HuH-7 (cell line): ENCODE measurements at regions not wholly inside any gene's neighbourhood (a gene's known extent, or its start where the extent isn't known, plus 50 kb on each side); places are given as distances from the start of the nearest gene placed in this dataset.

Experiments used
- DNase-seq: peaks from one replicate; pipeline ENCODE4 v3.0.0; 2011; ENCODE audit warnings: low spot score

DNA sequence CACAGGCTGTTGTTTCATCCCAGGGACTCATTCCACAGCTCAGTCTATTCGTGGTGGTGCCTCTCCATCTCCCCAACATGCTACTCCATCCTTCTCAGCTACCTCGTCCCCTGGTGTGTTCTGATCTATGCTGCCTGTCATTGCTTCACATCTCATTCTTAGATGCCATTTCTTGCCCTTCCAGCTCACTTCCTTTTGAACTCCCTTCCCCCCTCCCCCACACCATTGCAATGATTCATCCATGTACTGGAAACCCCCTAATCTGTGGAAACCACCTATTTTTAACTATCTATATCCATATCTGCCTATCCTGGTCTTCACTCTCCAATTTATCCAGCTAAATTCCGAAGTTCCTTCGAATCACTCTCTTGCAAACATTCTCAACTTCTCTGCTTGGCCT is 65.7 kb upstream of the PARD3B start:
- DNase-seq: no peak

DNA sequence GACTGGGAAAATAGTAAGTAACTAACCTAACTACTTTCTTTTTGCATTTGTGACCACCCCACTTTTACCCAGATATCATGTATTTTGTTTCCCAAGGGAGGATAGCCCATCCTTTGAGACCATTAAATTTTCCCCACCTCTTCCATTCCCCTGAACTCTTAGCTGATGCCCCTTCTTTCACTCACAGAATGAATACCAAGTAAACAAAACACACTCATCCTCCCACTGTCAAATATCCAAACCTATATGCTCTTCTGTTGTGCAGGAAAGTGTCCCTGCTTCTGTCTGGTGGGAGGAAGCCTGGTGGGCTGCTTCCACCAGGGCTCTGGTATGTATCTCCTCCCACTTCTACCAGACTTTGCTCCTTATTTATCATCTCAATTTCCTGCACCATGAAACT is 64.6 kb upstream of the PARD3B start:
- no peak for DNase-seq

DNA sequence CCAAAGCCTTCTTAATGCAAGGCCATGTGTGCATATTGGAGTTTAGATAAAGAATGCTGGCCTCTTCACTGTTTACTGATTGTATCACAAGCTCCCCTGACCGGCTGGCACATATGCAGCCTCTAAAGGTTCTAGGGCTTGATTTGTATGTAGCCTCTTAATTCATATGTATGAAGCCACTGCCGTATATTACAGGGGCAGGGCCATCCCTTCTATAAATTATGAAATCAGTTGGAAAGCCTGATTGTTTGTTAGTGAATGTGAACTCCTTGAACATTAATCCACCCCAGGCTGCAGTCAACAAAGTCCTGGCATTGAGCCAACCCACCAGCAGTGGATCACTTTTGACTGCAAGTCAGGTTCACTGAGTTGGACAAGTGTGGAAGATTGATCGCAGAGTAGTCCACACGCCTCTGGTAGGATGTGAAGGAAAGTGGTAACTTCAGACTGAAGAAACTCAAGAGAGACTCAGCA is 61.6 kb upstream of the PARD3B start:
- DNase-seq: peak; percentile 21

DNA sequence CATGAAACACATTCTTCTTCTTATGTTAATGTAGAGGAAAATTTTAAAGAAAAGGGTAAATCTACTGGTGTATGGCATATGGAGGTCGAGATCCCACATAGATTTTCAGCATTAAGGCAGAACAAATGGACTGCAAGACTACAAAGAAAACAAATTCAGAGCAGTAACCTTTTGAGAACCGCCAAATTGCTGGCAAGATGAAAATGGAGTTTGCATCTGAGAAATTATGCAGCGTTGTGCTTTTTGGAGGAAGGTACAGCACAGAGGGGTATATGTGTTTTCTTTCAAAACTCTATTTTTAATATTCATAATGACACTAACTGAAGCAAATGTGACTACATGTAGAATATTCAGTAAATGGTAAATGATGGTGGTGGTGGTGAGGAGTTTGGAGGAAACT is 59.0 kb upstream of the PARD3B start:
- DNase-seq: no peak

DNA sequence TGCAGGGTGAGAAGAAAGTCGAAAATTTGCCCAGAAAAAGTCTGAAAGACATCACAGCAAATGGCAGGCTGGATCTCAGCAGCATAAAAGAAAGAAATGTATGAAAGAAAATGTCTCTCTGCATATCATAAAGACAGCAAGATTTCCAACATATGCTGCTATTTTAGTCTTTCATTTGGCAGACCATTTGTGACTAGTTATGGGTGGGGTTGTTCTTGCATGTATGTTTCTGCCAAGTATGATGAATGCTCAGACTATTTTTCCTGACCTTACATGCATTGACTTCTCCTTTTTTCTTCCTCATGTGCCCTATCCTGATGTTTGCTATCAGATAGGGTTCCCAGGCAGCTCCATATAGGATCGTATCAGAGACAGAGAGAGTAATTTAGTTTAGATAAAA is 58.5 kb upstream of the PARD3B start:
- no peak for DNase-seq

DNA sequence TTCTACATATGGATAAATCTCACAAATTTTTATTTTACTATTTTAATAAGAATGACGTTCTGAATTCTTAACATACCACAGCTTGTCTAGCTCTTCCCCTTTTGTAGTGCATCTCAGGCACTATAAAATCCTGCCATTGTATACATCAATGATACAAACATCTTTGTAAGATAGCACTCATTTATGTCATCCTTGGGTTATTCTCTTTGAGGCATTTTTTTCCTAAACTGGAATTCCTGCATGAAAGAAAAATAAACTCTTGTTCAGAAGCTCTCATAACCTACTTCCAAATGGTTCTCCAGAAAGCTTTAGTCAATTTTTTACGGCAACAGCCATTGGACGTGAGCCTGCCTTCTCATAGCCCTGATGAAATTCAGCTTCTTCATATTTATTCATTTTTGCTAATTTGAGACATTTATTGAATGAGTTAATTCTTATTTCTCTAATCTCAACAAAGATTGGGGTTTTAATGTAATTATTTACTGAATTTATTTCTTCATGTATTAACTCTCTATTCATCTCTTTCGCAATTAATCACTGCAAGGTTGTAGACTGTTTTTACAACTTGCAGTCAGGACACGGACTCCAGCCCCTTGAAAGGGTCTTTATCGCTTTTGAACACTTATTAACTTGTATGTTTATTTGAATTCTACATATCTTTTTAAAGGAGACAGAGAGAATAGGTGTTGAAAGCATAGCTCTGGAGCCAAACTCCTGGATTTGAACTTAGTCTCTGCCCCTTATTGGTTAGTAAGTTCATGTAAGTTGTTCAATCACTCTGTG is 57.6 kb upstream of the PARD3B start:
- DNase-seq: peak; percentile 8

DNA sequence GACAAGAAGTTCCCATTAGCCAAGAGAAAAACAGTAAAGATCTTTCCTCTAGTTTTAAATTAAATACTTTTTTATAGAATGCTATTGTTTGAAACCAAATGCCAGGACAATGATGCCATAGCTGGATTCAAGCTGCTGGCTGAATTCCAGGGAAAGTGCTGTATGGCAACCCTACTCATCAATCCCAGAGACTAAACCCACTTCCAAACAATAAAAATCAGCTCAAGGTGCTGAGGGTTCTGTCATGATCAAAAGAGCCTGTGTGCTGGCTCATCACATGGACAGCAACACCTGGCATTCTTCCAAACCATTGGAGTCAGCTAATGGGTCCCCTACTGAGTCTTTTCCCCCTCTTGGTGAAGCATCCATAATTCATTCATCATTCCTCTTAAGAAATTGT is 53.7 kb upstream of the PARD3B start:
- no peak for DNase-seq

DNA sequence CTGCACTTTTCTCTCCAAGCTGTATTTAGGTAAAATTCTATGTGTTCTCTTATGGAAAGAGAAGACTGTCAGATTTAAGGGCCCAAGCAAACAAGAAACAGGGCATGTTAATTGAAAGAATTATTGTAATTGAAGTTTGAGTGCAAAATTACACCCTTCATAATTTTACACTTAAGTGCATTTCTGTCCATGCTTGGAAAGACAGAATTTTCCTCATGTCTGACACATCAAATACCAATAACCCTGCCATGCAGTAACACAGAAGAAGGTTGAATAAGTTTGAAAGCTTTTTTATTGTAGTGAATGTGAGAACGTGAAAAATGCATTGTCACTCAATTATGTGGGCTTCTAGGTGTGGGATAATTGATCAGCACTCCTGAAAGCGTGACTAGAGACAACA is 52.9 kb upstream of the PARD3B start:
- DNase-seq: no peak

DNA sequence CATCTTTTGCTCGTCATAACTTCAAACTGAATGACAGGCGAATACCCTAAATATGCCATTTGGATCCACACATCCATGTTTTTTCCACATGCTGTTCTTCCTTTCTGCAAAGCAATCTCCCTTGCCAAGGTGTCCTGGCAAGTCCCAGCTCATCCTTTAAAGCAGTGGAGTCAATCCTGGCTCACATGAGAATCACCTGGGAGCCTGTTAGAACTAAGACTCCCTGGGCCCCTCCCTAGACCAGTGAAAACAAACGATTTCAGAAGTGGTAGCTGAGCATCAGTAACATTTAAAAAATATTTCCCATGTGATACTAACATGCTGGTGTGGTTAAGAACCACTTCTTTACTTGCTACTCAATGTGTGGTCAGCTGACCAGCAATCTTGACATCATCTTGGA is 50.6 kb upstream of the PARD3B start:
- DNase-seq: no peak

DNA sequence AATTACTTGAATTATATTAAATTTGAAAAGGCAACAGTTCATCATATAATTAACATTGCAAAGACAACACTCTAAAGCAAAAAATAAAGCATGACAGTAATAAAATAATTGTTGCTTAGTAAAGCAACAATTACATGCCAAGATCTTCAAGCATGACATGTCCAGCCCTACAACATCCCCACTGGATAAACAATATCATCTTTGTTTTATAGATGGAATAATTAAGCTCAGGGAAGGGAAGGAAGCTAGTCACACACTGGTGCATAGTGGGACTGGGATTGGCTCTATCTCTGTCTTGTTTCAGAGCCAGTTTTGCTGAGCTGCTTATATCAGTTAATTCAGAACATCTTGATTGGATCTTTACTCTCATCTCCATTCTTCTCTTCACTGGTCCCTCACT is 49.9 kb upstream of the PARD3B start:
- no peak for DNase-seq
